ENCODE measurements at regions not wholly inside any gene's neighbourhood (a gene's known extent, or its start where the extent isn't known, plus 50 kb on each side); places are given as distances from the start of the nearest gene placed in this dataset.

GRCh38 chr13:105721016-105721415 is 814.4 kb downstream of the EFNB2 start:
- no peak overlapping the region for H2AFZ ChIP-seq
- no peaks in the 10 kb centered on the region for H4K20me1 ChIP-seq (ENCODE audit: insufficient read depth)
- no peaks in the 10 kb centered on the region for H3F3A ChIP-seq (ENCODE audit: insufficient read depth)
- H3K9me3 ChIP-seq (ENCODE audit: low read depth): no peaks in the 10 kb centered on the region
- no peaks in the 10 kb centered on the region for H3K4me1 ChIP-seq (ENCODE audit: insufficient read depth)
- no peak overlapping the region for H3K9ac ChIP-seq
- TF ChIP-seq EZH2phosphoT487 (IDR thresholded peaks at IDR 0.05; ENCODE audit: insufficient read depth, low read depth) (no peak), EZH2 (IDR thresholded peaks at IDR 0.05; ENCODE audit: insufficient read depth, poor library complexity, severe bottlenecking) (no peak)
- no peaks in the 10 kb centered on the region for H3K27me3 ChIP-seq (replicated peaks; ENCODE audit: insufficient read depth)
- H3K4me3 ChIP-seq: no peak overlapping the region
- DNase-seq: no peak
- H3K27ac ChIP-seq: no peak overlapping the region
- H3K79me2 ChIP-seq (ENCODE audit: insufficient read depth): no peaks in the 10 kb centered on the region
- in situ Hi-C loops (cut with MboI): no loop called here
- no peaks in the 10 kb centered on the region for H3K36me3 ChIP-seq (ENCODE audit: low read depth)
- no peak overlapping the region for H3K4me2 ChIP-seq (ENCODE audit: unreplicated experiment)
- H3K9me2 ChIP-seq (ENCODE audit: insufficient read depth): no peaks in the 10 kb centered on the region
- WGBS, 2 experiments (ENCODE audit: low coverage in 1 of 2, low lambda C conversion rate in 2 of 2, missing lambda C conversion rate in 2 of 2): 11 to 17% methylated on average over 3 of the region's 3 CpGs

- in situ Hi-C loops (cut with MboI): no loop called here
- DNase-seq: no peak
- no peaks in the 10 kb centered on the region for H3K36me3 ChIP-seq (ENCODE audit: low read depth)
- H3K9me2 ChIP-seq (ENCODE audit: insufficient read depth): no peaks in the 10 kb centered on the region
- no peaks in the 10 kb centered on the region for H3F3A ChIP-seq (ENCODE audit: insufficient read depth)
- no peaks in the 10 kb centered on the region for H3K4me1 ChIP-seq (ENCODE audit: insufficient read depth)
- no peak overlapping the region for H3K27ac ChIP-seq
- H4K20me1 ChIP-seq (ENCODE audit: insufficient read depth): no peaks in the 10 kb centered on the region
- H3K79me2 ChIP-seq (ENCODE audit: insufficient read depth): no peaks in the 10 kb centered on the region
- TF ChIP-seq EZH2 (IDR thresholded peaks at IDR 0.05; ENCODE audit: insufficient read depth, poor library complexity, severe bottlenecking) (no peak), EZH2phosphoT487 (IDR thresholded peaks at IDR 0.05; ENCODE audit: insufficient read depth, low read depth) (no peak)
- no peaks in the 10 kb centered on the region for H3K27me3 ChIP-seq (replicated peaks; ENCODE audit: insufficient read depth)
- H2AFZ ChIP-seq: no peak overlapping the region
- H3K4me3 ChIP-seq: no peak overlapping the region
- H3K9ac ChIP-seq: no peak overlapping the region
- no peaks in the 10 kb centered on the region for H3K9me3 ChIP-seq (ENCODE audit: low read depth)
- WGBS, 2 experiments (ENCODE audit: low coverage in 1 of 2, low lambda C conversion rate in 2 of 2, missing lambda C conversion rate in 2 of 2): 25 to 32% methylated on average over 6 of the region's 6 CpGs
- no peak overlapping the region for H3K4me2 ChIP-seq (ENCODE audit: unreplicated experiment)
Observed at GRCh38 chr13:105719859-105720258, 815.6 kb downstream of the EFNB2 start.

GRCh38 chr13:105709181-105709580 is 826.3 kb downstream of the EFNB2 start:
- Histone ChIP-seq H3K36me3 (ENCODE audit: low read depth) (no peaks in the 10 kb centered on the region), H3K27ac (no peak overlapping the region), H3F3A (ENCODE audit: insufficient read depth) (no peaks in the 10 kb centered on the region), H3K9me2 (ENCODE audit: insufficient read depth) (no peaks in the 10 kb centered on the region), H3K27me3 (replicated peaks; ENCODE audit: insufficient read depth) (no peaks in the 10 kb centered on the region), H3K9me3 (ENCODE audit: low read depth) (no peaks in the 10 kb centered on the region), H3K4me3 (no peak overlapping the region), H3K4me2 (ENCODE audit: unreplicated experiment) (no peak overlapping the region), H3K9ac (no peak overlapping the region), H2AFZ (no peak overlapping the region), H3K79me2 (ENCODE audit: insufficient read depth) (no peaks in the 10 kb centered on the region), H4K20me1 (ENCODE audit: insufficient read depth) (no peaks in the 10 kb centered on the region), H3K4me1 (ENCODE audit: insufficient read depth) (no peaks in the 10 kb centered on the region)
- in situ Hi-C loops (cut with MboI): no loop called here
- no peak for TF ChIP-seq EZH2 (IDR thresholded peaks at IDR 0.05; ENCODE audit: insufficient read depth, poor library complexity, severe bottlenecking)
- TF ChIP-seq EZH2phosphoT487 (IDR thresholded peaks at IDR 0.05; ENCODE audit: insufficient read depth, low read depth): no peak
- WGBS, 2 experiments (ENCODE audit: low coverage in 1 of 2, low lambda C conversion rate in 2 of 2, missing lambda C conversion rate in 2 of 2): 20 to 36% methylated on average over 3 of the region's 3 CpGs
- no peak for DNase-seq

GRCh38 chr13:105703843-105704242 is 831.6 kb downstream of the EFNB2 start:
- no peaks in the 10 kb centered on the region for H3K9me3 ChIP-seq (ENCODE audit: low read depth)
- TF ChIP-seq EZH2 (IDR thresholded peaks at IDR 0.05; ENCODE audit: insufficient read depth, poor library complexity, severe bottlenecking) (no peak), EZH2phosphoT487 (IDR thresholded peaks at IDR 0.05; ENCODE audit: insufficient read depth, low read depth) (no peak)
- in situ Hi-C loops (cut with MboI): no loop called here

GRCh38 chr13:105702441-105702840 is 833.0 kb downstream of the EFNB2 start:
- Histone ChIP-seq H4K20me1 (ENCODE audit: insufficient read depth) (no peaks in the 10 kb centered on the region), H3K27me3 (replicated peaks; ENCODE audit: insufficient read depth) (no peaks in the 10 kb centered on the region), H3K4me3 (no peak overlapping the region), H3K27ac (no peak overlapping the region), H3K9me3 (ENCODE audit: low read depth) (no peaks in the 10 kb centered on the region), H3K4me1 (ENCODE audit: insufficient read depth) (no peaks in the 10 kb centered on the region), H3F3A (ENCODE audit: insufficient read depth) (no peaks in the 10 kb centered on the region), H3K9me2 (ENCODE audit: insufficient read depth) (no peaks in the 10 kb centered on the region), H3K4me2 (ENCODE audit: unreplicated experiment) (no peak overlapping the region), H3K9ac (no peak overlapping the region), H2AFZ (no peak overlapping the region), H3K36me3 (ENCODE audit: low read depth) (no peaks in the 10 kb centered on the region), H3K79me2 (ENCODE audit: insufficient read depth) (no peaks in the 10 kb centered on the region)
- WGBS, 2 experiments (ENCODE audit: low coverage in 1 of 2, low lambda C conversion rate in 2 of 2, missing lambda C conversion rate in 2 of 2): 8 to 11% methylated on average over 4 of the region's 4 CpGs
- in situ Hi-C loops (cut with MboI): no loop called here
- TF ChIP-seq EZH2 (IDR thresholded peaks at IDR 0.05; ENCODE audit: insufficient read depth, poor library complexity, severe bottlenecking) (no peak), EZH2phosphoT487 (IDR thresholded peaks at IDR 0.05; ENCODE audit: insufficient read depth, low read depth) (no peak)
- DNase-seq: no peak

More at GRCh38 chr13:105703843-105704242, 831.6 kb downstream of the EFNB2 start:
- Histone ChIP-seq H3K27me3 (replicated peaks; ENCODE audit: insufficient read depth) (no peaks in the 10 kb centered on the region), H4K20me1 (ENCODE audit: insufficient read depth) (no peaks in the 10 kb centered on the region), H3K9ac (no peak overlapping the region), H3K4me3 (no peak overlapping the region), H3K4me1 (ENCODE audit: insufficient read depth) (no peaks in the 10 kb centered on the region), H3K9me2 (ENCODE audit: insufficient read depth) (no peaks in the 10 kb centered on the region), H3K27ac (no peak overlapping the region), H3K36me3 (ENCODE audit: low read depth) (no peaks in the 10 kb centered on the region), H2AFZ (no peak overlapping the region), H3K79me2 (ENCODE audit: insufficient read depth) (no peaks in the 10 kb centered on the region), H3K4me2 (ENCODE audit: unreplicated experiment) (no peak overlapping the region), H3F3A (ENCODE audit: insufficient read depth) (no peaks in the 10 kb centered on the region)
- DNase-seq: peak; percentile 0
- 38% methylated on average over 3 of the region's 3 CpGs for WGBS, 2 experiments (ENCODE audit: low coverage in 1 of 2, low lambda C conversion rate in 2 of 2, missing lambda C conversion rate in 2 of 2)
